SK-N-SH (cell line): ENCODE measurements at regions not wholly inside any gene's neighbourhood (a gene's known extent, or its start where the extent isn't known, plus 50 kb on each side); places are given as distances from the start of the nearest gene placed in this dataset.

Experiments used
- CTCF ChIA-PET: fragments of 300-600, 350-600 bp; formaldehyde crosslinking; extraction: SDS; loops from one replicate; lab custom pipeline; 2021; lab: Yijun Ruan, JAX
- POLR2A ChIA-PET: fragments of 350-600 bp; sonication (Branson Sonifier 250); formaldehyde crosslinking; extraction: SDS; loops from one replicate; lab custom pipeline; 2020; ENCODE audit warnings: antibody characterized with exemption, inconsistent platforms; lab: Yijun Ruan, JAX
- DNase-seq: peaks from one replicate; pipeline ENCODE4 v3.0.0; 2012
- H2AFZ ChIP-seq: fragments of 200-600 bp; sonication (generic); 2 replicates; pipeline ENCODE4 v1.8.1; 2016; ENCODE audit warnings: antibody characterized with exemption, mild to moderate bottlenecking, low read depth
- H3F3A ChIP-seq: fragments of 200-600 bp; sonication (generic); replicated peaks from 2 replicates; pipeline ENCODE3; 2016; ENCODE audit warnings: antibody characterized with exemption, mild to moderate bottlenecking; ENCODE audit not compliant: insufficient read depth
- H3K27ac ChIP-seq, 2 experiments: fragments of 200-500 bp in 1 of 2; fragments of 200-600 bp in 1 of 2; sonication (Bioruptor generic) in 1 of 2; sonication (generic), shearing (Covaris generic) in 1 of 2; 2 replicates each; pipeline versions ENCODE4 v1.5.1 to v1.6.1; 2014 to 2016; ENCODE audit warnings: low read depth in 2 of 2, inconsistent platforms in 1 of 2, low read length in 1 of 2, mild to moderate bottlenecking in 1 of 2, mixed read lengths in 1 of 2
- H3K27me3 ChIP-seq: fragments of 200-600 bp; sonication (generic), shearing (Covaris generic); 2 replicates; pipeline ENCODE4 v1.6.1; 2016; ENCODE audit warnings: mixed run types; ENCODE audit not compliant: insufficient read depth
- H3K36me3 ChIP-seq, 2 experiments: fragments of 200-500 bp in 1 of 2; fragments of 200-600 bp in 1 of 2; sonication (Bioruptor generic) in 1 of 2; sonication (generic) in 1 of 2; replicated peaks in 1 of 2; 2 replicates each; pipeline versions ENCODE3 to v1.5.1; 2014 to 2016; ENCODE audit warnings: low read length in 1 of 2, mild to moderate bottlenecking in 1 of 2; ENCODE audit not compliant: insufficient read depth in 2 of 2, control insufficient read depth in 1 of 2
- H3K4me1 ChIP-seq, 2 experiments: fragments of 200-500 bp in 1 of 2; fragments of 200-600 bp in 1 of 2; sonication (Bioruptor generic) in 1 of 2; sonication (generic), shearing (Covaris generic) in 1 of 2; 2 replicates each; pipeline versions ENCODE4 v1.5.1 to v1.6.1; 2014 to 2016; ENCODE audit warnings: low read depth in 1 of 2, low read length in 1 of 2, mixed run types in 1 of 2; ENCODE audit not compliant: insufficient read depth in 2 of 2, control insufficient read depth in 1 of 2
- H3K4me2 ChIP-seq: fragments of 200-600 bp; sonication (generic), shearing (Covaris generic); 2 replicates; pipeline ENCODE4 v1.6.1; 2017; ENCODE audit warnings: mixed run types
- H3K4me3 ChIP-seq, 2 experiments: fragments of 200-500 bp in 1 of 2; fragments of 200-600 bp in 1 of 2; sonication (Bioruptor generic) in 1 of 2; sonication (generic), shearing (Covaris generic) in 1 of 2; 2 replicates each; pipeline versions ENCODE4 v1.5.1 to v1.8.1; 2014 to 2016; ENCODE audit warnings: low read depth in 2 of 2, inconsistent platforms in 1 of 2, low read length in 1 of 2, mild to moderate bottlenecking in 1 of 2, mixed read lengths in 1 of 2, moderate library complexity in 1 of 2
- H3K79me2 ChIP-seq: fragments of 200-600 bp; sonication (generic); 2 replicates; pipeline ENCODE4 v1.8.1; 2017; ENCODE audit warnings: mild to moderate bottlenecking; ENCODE audit not compliant: insufficient read depth
- H3K9ac ChIP-seq: fragments of 200-600 bp; sonication (generic); 2 replicates; pipeline ENCODE4 v1.6.1; 2017; ENCODE audit warnings: mixed run types
- H3K9me2 ChIP-seq: fragments of 200-600 bp; sonication (generic); 2 replicates; pipeline ENCODE4 v1.6.1; 2017; ENCODE audit warnings: mixed run types
- H3K9me3 ChIP-seq: fragments of 200-600 bp; sonication (generic); 2 replicates; pipeline ENCODE4 v1.6.1; 2017; ENCODE audit warnings: mixed run types, mild to moderate bottlenecking, moderate library complexity
- H4K20me1 ChIP-seq: fragments of 200-600 bp; sonication (generic); 2 replicates; pipeline ENCODE4 v1.6.1; 2017; ENCODE audit warnings: mild to moderate bottlenecking, mixed run types; ENCODE audit not compliant: insufficient read depth
- CTCF ChIP-seq: fragments of 200-600 bp; sonication (generic); IDR thresholded peaks from 2 replicates; pipeline ENCODE4 v1.6.1; 2017; ENCODE audit warnings: antibody characterized with exemption, mild to moderate bottlenecking, moderate library complexity
- FOXJ3 ChIP-seq: sonication (generic); formaldehyde crosslinking; IDR thresholded peaks from 2 replicates; pipeline ENCODE4 v1.5.1; 2020; ENCODE audit warnings: mild to moderate bottlenecking, missing genetic modification reagents
- FOXM1 ChIP-seq: IDR thresholded peaks from 2 replicates; pipeline ENCODE4 v1.4.0; 2012; ENCODE audit warnings: low read depth, mild to moderate bottlenecking
- IRF3 ChIP-seq: fragments of 150-350 bp; IDR thresholded peaks from 2 replicates; pipeline ENCODE4 v1.6.1; 2016; ENCODE audit warnings: mild to moderate bottlenecking, low read depth, low read length
- JUND ChIP-seq: IDR thresholded peaks from 2 replicates; pipeline ENCODE4 v1.4.0; 2012
- MAX ChIP-seq: IDR thresholded peaks from 2 replicates; pipeline ENCODE4 v1.4.0; 2012; ENCODE audit warnings: low read depth
- NRF1 ChIP-seq: IDR thresholded peaks from 2 replicates; pipeline ENCODE4 v1.6.1; 2012; ENCODE audit warnings: low read depth, mild to moderate bottlenecking, low read length
- POLR2AphosphoS5 ChIP-seq: IDR thresholded peaks from 2 replicates; pipeline ENCODE4 v1.6.1; 2012; ENCODE audit warnings: low read depth, low read length
- RAD21 ChIP-seq: IDR thresholded peaks from 2 replicates; pipeline ENCODE4 v1.6.1; 2012; ENCODE audit warnings: mild to moderate bottlenecking, low read length
- RCOR1 ChIP-seq: fragments of 150-350 bp; IDR thresholded peaks from 2 replicates; pipeline ENCODE4 v1.6.1; 2017; ENCODE audit warnings: antibody characterized with exemption, low read length
- REST ChIP-seq: IDR thresholded peaks from 2 replicates; pipeline ENCODE4 v1.6.1; 2012; ENCODE audit warnings: mild to moderate bottlenecking, low read depth, low read length, moderate library complexity
- TAF1 ChIP-seq: IDR thresholded peaks from 2 replicates; pipeline ENCODE4 v1.6.1; 2012; ENCODE audit warnings: low read depth, mild to moderate bottlenecking, low read length, moderate library complexity, borderline replicate concordance
- TEAD4 ChIP-seq: IDR thresholded peaks from 2 replicates; pipeline ENCODE4 v1.4.0; 2012; ENCODE audit warnings: mild to moderate bottlenecking, borderline replicate concordance; ENCODE audit not compliant: insufficient read depth
- USF2 ChIP-seq: fragments of 150-350 bp; IDR thresholded peaks from 2 replicates; pipeline ENCODE4 v1.6.1; 2017; ENCODE audit warnings: antibody characterized with exemption, low read length, low read depth, borderline replicate concordance
- YY1 ChIP-seq: IDR thresholded peaks from 2 replicates; pipeline ENCODE4 v1.4.0; 2012; ENCODE audit warnings: low read depth, mild to moderate bottlenecking
- ZBTB33 ChIP-seq: IDR thresholded peaks from 2 replicates; pipeline ENCODE4 v1.4.0; 2012; ENCODE audit warnings: low read depth, borderline replicate concordance
- WGBS: methylation state at CpG from one replicate; pipeline ENCODE4 v1.1.6; 2017; ENCODE audit warnings: low lambda C conversion rate; 5-methylcytosine and 5-hydroxymethylcytosine counted together
- TF ChIP-seq, protein P1 (sequence below): IDR thresholded peaks from 2 replicates; pipeline ENCODE4; 2012

DNA sequence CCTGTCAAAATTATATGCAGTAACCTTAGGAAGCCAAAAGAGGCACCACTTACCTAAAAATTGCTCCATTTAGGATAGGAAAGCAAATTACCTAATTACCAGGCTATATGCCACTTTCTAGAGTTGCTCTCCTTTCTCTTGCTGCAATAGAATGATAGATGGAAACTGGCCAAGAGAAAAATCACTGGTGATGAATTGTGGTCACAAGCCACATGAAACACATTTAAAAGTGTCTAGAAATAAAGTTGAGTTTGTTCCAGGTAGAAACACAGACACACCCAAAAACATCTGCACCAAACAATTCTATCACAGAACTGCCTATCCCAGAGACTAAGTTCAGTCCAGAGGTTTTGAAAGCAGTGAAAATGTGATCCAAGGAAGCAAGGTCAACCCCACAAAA lies 337.7 kb downstream of the PCDH19 start (continued):
- TF ChIP-seq CTCF (no peak), JUND (no peak), RCOR1 (no peak), USF2 (no peak)
- TF ChIP-seq, all 33 proteins: peak for 0

- H4K20me1 ChIP-seq = no peaks in the 10 kb centered on the region
- no peak for DNase-seq
- H3K9me3 ChIP-seq = no peaks in the 10 kb centered on the region
- no peak overlapping the region for H3K4me2 ChIP-seq
- no peak for TF ChIP-seq TEAD4
- TF ChIP-seq REST = no peak
- TF ChIP-seq MAX = no peak
- no peak for TF ChIP-seq POLR2AphosphoS5
- TF ChIP-seq RAD21 = no peak
- no peak for TF ChIP-seq NRF1
- TF ChIP-seq RCOR1 = no peak
- TF ChIP-seq TAF1 = no peak
- TF ChIP-seq ZBTB33 = no peak
- TF ChIP-seq CTCF = no peak
- TF ChIP-seq FOXJ3 (CRISPR knock-in tag) = no peak
- no peak for TF ChIP-seq IRF3
- TF ChIP-seq, protein P1, sequence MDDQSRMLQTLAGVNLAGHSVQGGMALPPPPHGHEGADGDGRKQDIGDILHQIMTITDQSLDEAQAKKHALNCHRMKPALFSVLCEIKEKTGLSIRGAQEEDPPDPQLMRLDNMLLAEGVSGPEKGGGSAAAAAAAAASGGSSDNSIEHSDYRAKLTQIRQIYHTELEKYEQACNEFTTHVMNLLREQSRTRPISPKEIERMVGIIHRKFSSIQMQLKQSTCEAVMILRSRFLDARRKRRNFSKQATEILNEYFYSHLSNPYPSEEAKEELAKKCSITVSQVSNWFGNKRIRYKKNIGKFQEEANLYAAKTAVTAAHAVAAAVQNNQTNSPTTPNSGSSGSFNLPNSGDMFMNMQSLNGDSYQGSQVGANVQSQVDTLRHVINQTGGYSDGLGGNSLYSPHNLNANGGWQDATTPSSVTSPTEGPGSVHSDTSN = no peak
- TF ChIP-seq FOXM1 = no peak
- no peak for TF ChIP-seq YY1
- no peaks in the 10 kb centered on the region for H3F3A ChIP-seq
- 1% methylated on average over 3 of the region's 3 CpGs for WGBS
- no peak overlapping the region for H3K27ac ChIP-seq
- ChIA-PET CTCF (interaction anchor here (0.6 kb wide), 1 partner anchor 763 kb away, joined by 3 read pairs; no protein-coding TSS in a partner anchor), POLR2A (no interaction called here)
- no peaks in the 10 kb centered on the region; the same call in 1 of the 2 replicates for H3K27me3 ChIP-seq
- H3K9me2 ChIP-seq = no peaks in the 10 kb centered on the region
- H3K9ac ChIP-seq = no peak overlapping the region
- no peaks in the 10 kb centered on the region for H3K36me3 ChIP-seq
- no peak overlapping the region for H3K4me3 ChIP-seq
- H3K4me1 ChIP-seq = no peaks in the 10 kb centered on the region
- no peak overlapping the region for H2AFZ ChIP-seq
- no peaks in the 10 kb centered on the region for H3K79me2 ChIP-seq
These were observed 339.7 kb downstream of the PCDH19 start for GRCh38 chrX:100070334-100070849.
